Keratinocyte (primary cell): ENCODE measurements at regions not wholly inside any gene's neighbourhood (a gene's known extent, or its start where the extent isn't known, plus 50 kb on each side); places are given as distances from the start of the nearest gene placed in this dataset.

Experiments used
- DNase-seq: peaks from one replicate; pipeline ENCODE4 v3.0.0-alpha.2; 2011; ENCODE audit warnings: low read depth, missing footprints, low spot score
- FAIRE-seq: peaks from 2 replicates; lab custom pipeline; 2011; peaks lifted over from hg19 to GRCh38; lab: Jason Lieb, UNC
- H2AFZ ChIP-seq: 2 replicates; pipeline ENCODE4 v1.6.0; 2012; ENCODE audit warnings: low read length, control low read depth, inconsistent platforms; ENCODE audit not compliant: control insufficient read depth
- H3K27ac ChIP-seq: 2 replicates; pipeline ENCODE4 v1.5.1; 2011; ENCODE audit warnings: low read length; ENCODE audit not compliant: control insufficient read depth, insufficient read depth
- H3K27me3 ChIP-seq: 3 replicates; pipeline ENCODE4 v1.6.0; 2011; ENCODE audit warnings: low read length; ENCODE audit not compliant: control insufficient read depth, insufficient read depth; ENCODE audit errors: extremely low read depth
- H3K36me3 ChIP-seq, 2 experiments: 2 replicates in 1 of 2; 3 replicates in 1 of 2; pipeline ENCODE4 v1.5.1; 2011; ENCODE audit warnings: low read length in 2 of 2, mild to moderate bottlenecking in 1 of 2; ENCODE audit not compliant: control insufficient read depth in 2 of 2, insufficient read depth in 2 of 2; ENCODE audit errors: extremely low read depth in 1 of 2
- H3K4me1 ChIP-seq: 3 replicates; pipeline ENCODE4 v1.5.1; 2011; ENCODE audit warnings: low read length; ENCODE audit not compliant: control insufficient read depth, insufficient read depth; ENCODE audit errors: extremely low read depth
- H3K4me2 ChIP-seq: 3 replicates; pipeline ENCODE4 v1.6.0; 2011; ENCODE audit warnings: low read depth, low read length; ENCODE audit not compliant: control insufficient read depth, insufficient read depth; ENCODE audit errors: extremely low read depth
- H3K4me3 ChIP-seq, 3 experiments: fragments of 200-600 bp in 1 of 3; sonication (generic) in 1 of 3; 2 replicates in 2 of 3; 3 replicates in 1 of 3; pipeline ENCODE4 v1.5.1; 2011 to 2016; ENCODE audit warnings: low read length in 3 of 3, mild to moderate bottlenecking in 3 of 3, control low read depth in 2 of 3, inconsistent platforms in 1 of 3, low read depth in 1 of 3, mixed read lengths in 1 of 3, mixed run types in 1 of 3, moderate library complexity in 1 of 3; ENCODE audit not compliant: control insufficient read depth in 2 of 3, insufficient read depth in 2 of 3; ENCODE audit errors: extremely low read depth in 1 of 3
- H3K79me2 ChIP-seq: 2 replicates; pipeline ENCODE4 v1.6.0; 2012; ENCODE audit warnings: low read length; ENCODE audit not compliant: control insufficient read depth, insufficient read depth
- H3K9ac ChIP-seq: 3 replicates; pipeline ENCODE4 v1.6.0; 2011; ENCODE audit warnings: low read length; ENCODE audit not compliant: control insufficient read depth, insufficient read depth; ENCODE audit errors: extremely low read depth
- H3K9me1 ChIP-seq: 3 replicates; pipeline ENCODE4 v1.6.0; 2011; ENCODE audit warnings: low read length; ENCODE audit not compliant: control insufficient read depth, insufficient read depth; ENCODE audit errors: extremely low read depth
- H3K9me3 ChIP-seq: 2 replicates; pipeline ENCODE4 v1.5.1; 2012; ENCODE audit warnings: low read depth, low read length; ENCODE audit not compliant: control insufficient read depth
- H4K20me1 ChIP-seq: 3 replicates; pipeline ENCODE4 v1.6.0; 2011; ENCODE audit warnings: low read length; ENCODE audit not compliant: control insufficient read depth, insufficient read depth; ENCODE audit errors: extremely low read depth
- EZH2 ChIP-seq: IDR thresholded peaks from one replicate; pipeline ENCODE4 v1.6.1; 2012; ENCODE audit warnings: inconsistent platforms, mild to moderate bottlenecking, low read length, moderate library complexity
- dilution Hi-C: fragments of 300-500 bp; cut with MboI; formaldehyde crosslinking; loops from one replicate; pipeline ENCODE4 v1.7.0; 2020; ENCODE audit warnings: low sequenced_read_pairs; ENCODE audit not compliant: extremely low pct_ligation_motif_present
- TF ChIP-seq, protein P1 (sequence below), 3 experiments: IDR thresholded peaks in 1 of 3; conservative IDR thresholded peaks in 1 of 3; optimal IDR thresholded peaks in 1 of 3; 2 replicates in 2 of 3; 3 replicates in 1 of 3; pipeline versions ENCODE3 to v1.5.1; 2011; ENCODE audit warnings: low read length in 3 of 3, mild to moderate bottlenecking in 3 of 3, moderate library complexity in 2 of 3, control low read depth in 1 of 3, inconsistent platforms in 1 of 3; ENCODE audit not compliant: insufficient read depth in 2 of 3; ENCODE audit errors: extremely low read depth in 1 of 3

DNA sequence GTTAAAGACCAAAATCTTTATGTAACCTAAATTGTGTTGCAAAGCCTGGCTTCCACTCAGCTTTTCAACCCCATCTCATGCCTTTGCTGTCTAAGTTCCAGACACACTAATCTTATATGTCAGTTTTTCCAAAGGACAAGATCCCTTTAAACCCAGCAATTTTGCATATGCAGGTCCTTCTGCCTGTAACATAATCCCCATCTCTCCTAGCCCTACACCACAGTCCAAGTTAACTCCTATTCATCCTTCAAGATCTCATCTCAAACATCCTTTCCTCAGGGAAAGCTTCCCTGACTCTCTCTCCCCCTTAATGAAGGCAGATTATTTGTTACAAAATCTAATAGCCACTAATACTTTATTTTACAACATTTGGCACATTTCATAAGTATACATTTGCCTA, 366.3 kb downstream of the PLPP3 start:
- TF ChIP-seq, protein P1, sequence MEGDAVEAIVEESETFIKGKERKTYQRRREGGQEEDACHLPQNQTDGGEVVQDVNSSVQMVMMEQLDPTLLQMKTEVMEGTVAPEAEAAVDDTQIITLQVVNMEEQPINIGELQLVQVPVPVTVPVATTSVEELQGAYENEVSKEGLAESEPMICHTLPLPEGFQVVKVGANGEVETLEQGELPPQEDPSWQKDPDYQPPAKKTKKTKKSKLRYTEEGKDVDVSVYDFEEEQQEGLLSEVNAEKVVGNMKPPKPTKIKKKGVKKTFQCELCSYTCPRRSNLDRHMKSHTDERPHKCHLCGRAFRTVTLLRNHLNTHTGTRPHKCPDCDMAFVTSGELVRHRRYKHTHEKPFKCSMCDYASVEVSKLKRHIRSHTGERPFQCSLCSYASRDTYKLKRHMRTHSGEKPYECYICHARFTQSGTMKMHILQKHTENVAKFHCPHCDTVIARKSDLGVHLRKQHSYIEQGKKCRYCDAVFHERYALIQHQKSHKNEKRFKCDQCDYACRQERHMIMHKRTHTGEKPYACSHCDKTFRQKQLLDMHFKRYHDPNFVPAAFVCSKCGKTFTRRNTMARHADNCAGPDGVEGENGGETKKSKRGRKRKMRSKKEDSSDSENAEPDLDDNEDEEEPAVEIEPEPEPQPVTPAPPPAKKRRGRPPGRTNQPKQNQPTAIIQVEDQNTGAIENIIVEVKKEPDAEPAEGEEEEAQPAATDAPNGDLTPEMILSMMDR (optimal IDR thresholded peaks at IDR 0.05 in 1 of 3, IDR thresholded peaks at IDR 0.05 in 1 of 3, conservative IDR thresholded peaks at IDR 0.05 in 1 of 3; ENCODE audit: extremely low read depth in 1 of 3, insufficient read depth in 2 of 3, low read length in 3 of 3), result no peak
- no peak for TF ChIP-seq EZH2
- Histone ChIP-seq H3K9me1 (no peaks in the 10 kb centered on the region), H3K36me3 (no peaks in the 10 kb centered on the region), H3K4me3 (no peak overlapping the region), H3K27me3 (no peaks in the 10 kb centered on the region), H4K20me1 (no peaks in the 10 kb centered on the region), H3K4me1 (no peaks in the 10 kb centered on the region), H3K9ac (no peak overlapping the region), H3K79me2 (no peaks in the 10 kb centered on the region), H3K27ac (no peak overlapping the region), H2AFZ (no peak overlapping the region), H3K9me3 (no peaks in the 10 kb centered on the region), H3K4me2 (no peak overlapping the region)
- DNase-seq (no peak), FAIRE-seq (no peak)
- dilution Hi-C loops, result loop anchor here (25.0 kb wide), 1 partner anchor 701 kb away; no protein-coding TSS in a partner anchor

DNA sequence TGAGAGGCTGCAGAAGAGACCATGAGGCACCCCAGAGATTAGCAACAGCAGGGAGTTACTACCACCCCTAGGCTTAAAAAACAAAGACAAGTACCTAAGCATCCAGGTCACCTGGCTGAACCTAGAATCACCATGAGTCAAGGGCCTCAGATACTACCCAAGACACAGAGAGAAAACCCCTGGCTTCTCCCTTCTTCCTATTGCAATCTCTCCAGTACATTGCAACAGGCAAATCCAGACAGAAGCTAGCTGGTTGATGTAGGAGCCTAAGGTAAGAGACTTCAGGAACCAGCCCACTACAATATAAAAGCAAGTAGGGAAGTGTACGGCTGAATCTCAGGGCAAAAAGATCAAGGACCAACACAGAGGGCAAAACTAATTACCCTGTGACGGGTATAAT, 367.2 kb downstream of the PLPP3 start:
- H3K9me1 ChIP-seq, result no peaks in the 10 kb centered on the region
- H2AFZ ChIP-seq, result no peak overlapping the region
- no peaks in the 10 kb centered on the region for H3K4me1 ChIP-seq
- FAIRE-seq (no peak), DNase-seq (no peak)
- dilution Hi-C loops, result loop anchor here (25.0 kb wide), 1 partner anchor 700 kb away; no protein-coding TSS in a partner anchor
- H3K79me2 ChIP-seq, result no peaks in the 10 kb centered on the region
- H3K36me3 ChIP-seq, result no peaks in the 10 kb centered on the region
- no peak overlapping the region for H3K27ac ChIP-seq
- H3K9me3 ChIP-seq, result no peaks in the 10 kb centered on the region
- H3K4me3 ChIP-seq, result no peak overlapping the region
- TF ChIP-seq EZH2, result no peak
- TF ChIP-seq, protein P1 (optimal IDR thresholded peaks at IDR 0.05 in 1 of 3, IDR thresholded peaks at IDR 0.05 in 1 of 3, conservative IDR thresholded peaks at IDR 0.05 in 1 of 3; ENCODE audit: extremely low read depth in 1 of 3, insufficient read depth in 2 of 3, low read length in 3 of 3), result no peak
- H3K9ac ChIP-seq, result no peak overlapping the region
- no peak overlapping the region for H3K4me2 ChIP-seq
- no peaks in the 10 kb centered on the region for H4K20me1 ChIP-seq
- H3K27me3 ChIP-seq, result no peaks in the 10 kb centered on the region
